Glutamatergic neuron (in vitro differentiated cells): ENCODE measurements at regions not wholly inside any gene's neighbourhood (a gene's known extent, or its start where the extent isn't known, plus 50 kb on each side); places are given as distances from the start of the nearest gene placed in this dataset.
"Not testable (repeated sequence)": the region's sequence is repeated elsewhere in the genome, so short reads cannot be mapped to it uniquely, and the experiment has no call there.

Experiments used
- DNase-seq: peaks from one replicate; pipeline ENCODE4 v3.0.0; 2022
- H3K27ac Mint-ChIP-seq: one replicate; pipeline ENCODE4 v1.8.0; 2020; ENCODE audit warnings: mild to moderate bottlenecking, mixed read lengths, inconsistent platforms; ENCODE audit not compliant: unreplicated experiment
- H3K27me3 Mint-ChIP-seq: one replicate; pipeline ENCODE4 v1.8.0; 2020; ENCODE audit warnings: mild to moderate bottlenecking, moderate library complexity, mixed read lengths, inconsistent platforms; ENCODE audit not compliant: unreplicated experiment
- H3K36me3 Mint-ChIP-seq: one replicate; pipeline ENCODE4 v1.8.0; 2020; ENCODE audit warnings: mild to moderate bottlenecking, mixed read lengths, inconsistent platforms; ENCODE audit not compliant: unreplicated experiment
- H3K4me1 Mint-ChIP-seq: one replicate; pipeline ENCODE4 v1.8.0; 2020; ENCODE audit warnings: mild to moderate bottlenecking, low read depth, mixed read lengths, inconsistent platforms; ENCODE audit not compliant: unreplicated experiment
- H3K4me3 Mint-ChIP-seq: one replicate; pipeline ENCODE4 v1.8.0; 2020; ENCODE audit warnings: mild to moderate bottlenecking, mixed read lengths, inconsistent platforms; ENCODE audit not compliant: unreplicated experiment
- H3K9me3 Mint-ChIP-seq: one replicate; pipeline ENCODE4 v1.8.0; 2020; ENCODE audit warnings: mild to moderate bottlenecking, moderate library complexity, mixed read lengths, inconsistent platforms; ENCODE audit not compliant: unreplicated experiment

- H3K4me3 Mint-ChIP-seq, H3K9me3 Mint-ChIP-seq, H3K27ac Mint-ChIP-seq, H3K27me3 Mint-ChIP-seq, H3K36me3 Mint-ChIP-seq, DNase-seq: not testable (repeated sequence)
- H3K4me1 Mint-ChIP-seq: peaks cover 27% of the 10 kb centered on the region
These were observed 522.4 kb downstream of the TTLL7 start for GRCh38 chr1:83476518-83476917.

- H3K4me1 Mint-ChIP-seq: peaks cover 24% of the 10 kb centered on the region
- not testable (repeated sequence) for H3K4me3 Mint-ChIP-seq, DNase-seq, H3K27ac Mint-ChIP-seq, H3K36me3 Mint-ChIP-seq, H3K9me3 Mint-ChIP-seq, H3K27me3 Mint-ChIP-seq
These were observed 524.0 kb downstream of the TTLL7 start for GRCh38 chr1:83474946-83475345.

DNA sequence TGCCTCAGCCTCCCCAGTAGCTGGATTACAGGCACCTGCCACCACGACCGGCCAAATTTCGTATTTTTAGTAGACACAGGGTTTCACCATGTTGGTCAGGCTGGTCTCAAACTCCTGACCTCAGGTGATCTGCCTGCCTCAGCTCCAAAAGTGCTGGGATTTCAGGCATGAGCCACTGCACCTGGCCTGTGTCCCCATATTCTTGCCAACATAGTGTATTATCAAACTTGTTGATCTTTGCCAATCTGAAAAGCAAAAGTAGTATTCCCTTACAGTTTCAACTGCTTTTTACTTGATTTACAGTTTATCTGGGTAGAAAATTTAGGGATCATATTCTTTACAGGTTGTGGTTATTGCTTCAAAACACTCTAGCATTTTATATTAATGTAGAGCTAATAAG lies 524.9 kb downstream of the TTLL7 start:
- H3K4me1 Mint-ChIP-seq: peaks cover 19% of the 10 kb centered on the region
- not testable (repeated sequence) for DNase-seq, H3K27ac Mint-ChIP-seq, H3K27me3 Mint-ChIP-seq, H3K4me3 Mint-ChIP-seq, H3K36me3 Mint-ChIP-seq, H3K9me3 Mint-ChIP-seq

DNA sequence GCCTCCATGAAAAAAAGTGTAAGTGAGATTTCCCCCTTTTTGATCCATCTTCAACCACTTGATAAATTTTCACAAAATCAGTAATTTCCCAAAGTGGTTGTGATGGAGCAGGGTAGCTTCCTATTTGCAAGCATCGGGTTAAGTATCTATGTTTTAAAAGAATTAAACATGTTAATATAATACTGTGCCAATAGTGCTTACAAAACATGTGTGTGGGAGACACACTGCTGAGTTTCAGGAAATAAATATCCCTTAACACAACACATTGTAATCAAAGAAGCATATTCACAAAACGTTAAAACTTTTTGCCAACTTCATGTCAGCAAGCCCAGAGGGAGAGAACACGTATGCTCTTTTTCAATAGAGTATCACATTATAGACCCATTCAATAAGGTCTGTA lies 526.9 kb downstream of the TTLL7 start:
- not testable (repeated sequence) for H3K4me1 Mint-ChIP-seq, H3K36me3 Mint-ChIP-seq, H3K27me3 Mint-ChIP-seq, H3K27ac Mint-ChIP-seq, H3K9me3 Mint-ChIP-seq, DNase-seq, H3K4me3 Mint-ChIP-seq

DNA sequence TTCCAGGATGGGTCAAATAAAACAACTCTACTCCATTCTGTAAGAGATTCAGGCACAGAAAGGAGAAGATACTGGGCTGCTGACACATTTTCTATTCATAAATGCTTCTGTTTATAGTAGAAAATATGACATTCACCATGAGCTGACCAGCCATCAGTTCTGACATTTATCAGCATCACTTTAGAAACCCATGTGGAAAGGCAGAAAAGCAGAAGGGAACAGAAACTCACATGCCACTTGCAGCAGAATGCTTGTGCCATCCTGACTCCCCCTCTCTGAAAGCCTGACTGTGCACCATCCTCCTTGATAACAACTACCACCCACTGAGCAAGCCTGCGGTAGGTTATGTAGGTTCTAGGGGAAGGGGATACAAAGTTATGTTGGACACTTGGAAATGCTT lies 527.7 kb downstream of the TTLL7 start:
- not testable (repeated sequence) for H3K4me1 Mint-ChIP-seq, H3K4me3 Mint-ChIP-seq, H3K36me3 Mint-ChIP-seq, H3K27me3 Mint-ChIP-seq, DNase-seq, H3K9me3 Mint-ChIP-seq, H3K27ac Mint-ChIP-seq

DNA sequence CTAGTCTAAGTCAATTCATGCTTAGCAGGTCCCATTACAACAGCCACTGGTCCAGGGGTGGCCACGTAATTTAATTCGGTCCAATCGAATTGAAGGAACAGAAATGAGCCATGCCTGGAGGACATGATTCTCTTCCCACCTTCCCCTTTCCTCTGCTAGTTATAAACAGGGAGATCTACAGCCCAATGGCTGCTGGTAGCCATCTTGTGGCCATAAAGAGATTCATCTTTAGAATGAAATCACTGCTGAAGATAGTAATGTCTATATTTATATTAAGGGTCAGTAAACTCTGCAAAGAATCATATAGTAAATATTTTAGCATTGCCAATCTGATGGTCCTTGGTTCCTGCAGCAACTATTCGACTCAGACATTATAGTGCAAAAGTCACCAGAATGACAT lies 530.6 kb downstream of the TTLL7 start:
- H3K27me3 Mint-ChIP-seq, H3K4me1 Mint-ChIP-seq, H3K27ac Mint-ChIP-seq, H3K36me3 Mint-ChIP-seq, H3K4me3 Mint-ChIP-seq, DNase-seq, H3K9me3 Mint-ChIP-seq: not testable (repeated sequence)

DNA sequence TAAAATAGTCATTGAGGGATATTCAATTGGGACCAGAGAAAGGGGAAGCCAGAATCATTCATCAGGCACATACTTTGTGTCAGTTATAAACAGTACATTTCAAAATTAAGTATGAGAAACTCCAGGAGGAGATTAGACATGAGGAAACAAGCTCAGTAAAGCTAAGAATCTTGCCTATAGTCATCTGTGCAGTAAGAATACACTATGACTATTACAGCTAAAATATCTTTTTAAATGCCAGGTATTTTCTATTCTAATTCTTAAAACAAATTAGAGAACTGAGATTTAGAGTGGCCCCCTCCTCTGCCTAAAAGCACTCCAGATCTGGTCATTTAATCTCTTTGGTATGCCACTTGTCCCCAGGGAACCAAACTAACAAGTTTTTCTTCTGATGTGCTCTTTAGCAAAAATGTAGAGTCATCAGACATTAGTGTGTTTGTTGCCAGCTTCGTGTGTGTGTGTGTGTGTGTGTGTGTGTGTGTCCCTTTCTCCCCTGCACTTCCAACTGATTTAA lies 541.1 kb downstream of the TTLL7 start:
- H3K36me3 Mint-ChIP-seq, H3K4me1 Mint-ChIP-seq, H3K27me3 Mint-ChIP-seq, H3K4me3 Mint-ChIP-seq, H3K27ac Mint-ChIP-seq, DNase-seq, H3K9me3 Mint-ChIP-seq: not testable (repeated sequence)

- not testable (repeated sequence) for H3K27ac Mint-ChIP-seq, H3K36me3 Mint-ChIP-seq, H3K4me3 Mint-ChIP-seq, DNase-seq, H3K27me3 Mint-ChIP-seq, H3K4me1 Mint-ChIP-seq, H3K9me3 Mint-ChIP-seq
These were observed 541.7 kb downstream of the TTLL7 start for GRCh38 chr1:83457281-83457680.

DNA sequence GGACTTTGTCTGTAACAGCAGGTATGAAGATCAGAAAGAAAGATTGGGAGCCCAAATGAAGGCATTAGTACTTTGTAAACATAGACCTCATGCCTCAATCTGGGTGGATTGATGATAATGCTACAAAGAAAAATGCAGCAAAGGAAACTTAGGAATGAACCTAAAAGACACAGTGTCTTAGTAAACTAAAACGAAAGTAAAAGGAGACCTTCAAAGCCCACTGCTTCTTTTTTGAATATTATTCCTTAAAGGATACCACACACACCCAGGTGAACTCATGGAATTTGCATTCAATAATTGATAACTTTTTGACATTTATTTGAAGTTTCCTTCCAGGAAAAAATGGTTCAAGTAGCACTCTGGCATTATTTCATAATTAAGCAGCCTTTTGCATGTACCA lies 543.2 kb downstream of the TTLL7 start:
- H3K4me3 Mint-ChIP-seq, H3K27ac Mint-ChIP-seq, H3K4me1 Mint-ChIP-seq, H3K27me3 Mint-ChIP-seq, H3K9me3 Mint-ChIP-seq, H3K36me3 Mint-ChIP-seq, DNase-seq: not testable (repeated sequence)

GRCh38 chr1:83445873-83446272 lies 553.1 kb downstream of the TTLL7 start:
- H3K36me3 Mint-ChIP-seq, H3K4me1 Mint-ChIP-seq, H3K27ac Mint-ChIP-seq, H3K27me3 Mint-ChIP-seq, DNase-seq, H3K4me3 Mint-ChIP-seq, H3K9me3 Mint-ChIP-seq: not testable (repeated sequence)

DNA sequence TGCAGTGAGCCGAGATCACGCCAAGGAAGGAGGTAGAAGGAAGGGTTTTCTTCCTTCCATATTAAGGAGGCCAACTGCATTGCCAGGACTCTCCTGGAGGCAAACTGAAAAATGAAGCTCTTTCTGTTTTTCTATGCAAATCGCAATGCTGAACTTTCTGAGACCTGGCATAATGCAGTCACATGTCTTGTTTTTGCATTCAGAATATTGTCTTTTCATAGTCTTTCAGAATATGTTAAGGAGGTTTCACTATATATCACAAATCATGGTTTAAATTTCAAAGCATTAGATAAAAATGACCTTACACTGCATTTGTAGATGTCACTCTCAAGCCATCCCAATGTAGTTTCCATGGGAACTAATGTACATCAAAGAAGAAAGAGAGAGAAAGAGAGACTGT lies 556.5 kb downstream of the TTLL7 start:
- not testable (repeated sequence) for H3K4me3 Mint-ChIP-seq, H3K36me3 Mint-ChIP-seq, H3K4me1 Mint-ChIP-seq, H3K27me3 Mint-ChIP-seq, DNase-seq, H3K27ac Mint-ChIP-seq, H3K9me3 Mint-ChIP-seq

DNA sequence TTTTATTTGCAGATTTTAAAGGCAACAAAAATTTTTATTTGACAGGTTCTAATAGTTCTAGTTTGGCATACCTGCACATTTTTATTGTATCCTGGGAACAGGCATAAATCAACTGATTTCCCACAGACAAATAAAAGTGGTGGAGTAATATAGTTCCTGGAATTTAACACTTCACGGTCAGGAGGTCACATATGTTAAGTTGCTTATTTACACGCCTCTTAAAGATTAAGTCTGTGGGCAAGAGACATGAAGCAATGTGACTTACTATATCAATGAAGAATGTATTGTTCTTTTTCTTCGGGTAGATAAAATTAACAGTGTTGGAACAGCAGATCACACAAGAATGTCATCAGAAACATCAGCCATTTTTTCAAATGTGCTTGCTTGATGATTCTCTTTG lies 558.3 kb downstream of the TTLL7 start:
- not testable (repeated sequence) for DNase-seq, H3K27ac Mint-ChIP-seq, H3K4me1 Mint-ChIP-seq, H3K4me3 Mint-ChIP-seq, H3K27me3 Mint-ChIP-seq, H3K9me3 Mint-ChIP-seq, H3K36me3 Mint-ChIP-seq

- H3K9me3 Mint-ChIP-seq, H3K4me1 Mint-ChIP-seq, H3K36me3 Mint-ChIP-seq, H3K4me3 Mint-ChIP-seq, DNase-seq, H3K27me3 Mint-ChIP-seq, H3K27ac Mint-ChIP-seq: not testable (repeated sequence)
These were observed 558.9 kb downstream of the TTLL7 start for GRCh38 chr1:83440021-83440420.
